ENCODE measurements at regions not wholly inside any gene's neighbourhood (a gene's known extent, or its start where the extent isn't known, plus 50 kb on each side); places are given as distances from the start of the nearest gene placed in this dataset.

GRCh38 chr6:144999127-144999526, 714.0 kb downstream of the UTRN start:
- Histone ChIP-seq H3K4me1 (no peaks in the 10 kb centered on the region), H3K27me3 (no peaks in the 10 kb centered on the region), H3K4me3 (no peak overlapping the region), H3K9me3 (no peaks in the 10 kb centered on the region), H3K27ac (no peak overlapping the region), H3K36me3 (no peaks in the 10 kb centered on the region)
- DNase-seq: no peak
- WGBS, 2 donors: 88 to 89% methylated on average over 1 of the region's 1 CpG
- no peak for ATAC-seq
- intact Hi-C loops (cut with DNase I): no loop called here
- TF ChIP-seq CTCF (IDR thresholded peaks at IDR 0.05): no peak
- FAIRE-seq: no peak

- no peak for TF ChIP-seq CTCF (IDR thresholded peaks at IDR 0.05)
Measured at GRCh38 chr6:145003145-145003544, 718.0 kb downstream of the UTRN start.

GRCh38 chr6:145006914-145007313, 721.8 kb downstream of the UTRN start:
- H3K27me3 ChIP-seq: no peaks in the 10 kb centered on the region
- intact Hi-C loops (cut with DNase I): no loop called here
- no peak for ATAC-seq
- no peak overlapping the region for H3K4me3 ChIP-seq
- FAIRE-seq: no peak
- H3K9me3 ChIP-seq: no peaks in the 10 kb centered on the region
- no peak overlapping the region for H3K27ac ChIP-seq
- no peak for TF ChIP-seq CTCF (IDR thresholded peaks at IDR 0.05)
- H3K36me3 ChIP-seq: no peaks in the 10 kb centered on the region
- WGBS, 2 donors: 92 to 95% methylated on average over 6 of the region's 6 CpGs
- no peaks in the 10 kb centered on the region for H3K4me1 ChIP-seq
- no peak for DNase-seq

More at GRCh38 chr6:145003145-145003544, 718.0 kb downstream of the UTRN start:
- 81 to 96% methylated on average over 2 of the region's 2 CpGs for WGBS, 2 donors
- no peaks in the 10 kb centered on the region for H3K27me3 ChIP-seq
- no peak overlapping the region for H3K4me3 ChIP-seq
- FAIRE-seq (no peak), ATAC-seq (no peak), DNase-seq (no peak)
- no peak overlapping the region for H3K27ac ChIP-seq
- intact Hi-C loops (cut with DNase I): no loop called here
- no peaks in the 10 kb centered on the region for H3K4me1 ChIP-seq
- no peaks in the 10 kb centered on the region for H3K9me3 ChIP-seq
- no peaks in the 10 kb centered on the region for H3K36me3 ChIP-seq

GRCh38 chr6:145008715-145009114, 723.6 kb downstream of the UTRN start:
- H3K9me3 ChIP-seq: no peaks in the 10 kb centered on the region
- H3K4me3 ChIP-seq: no peak overlapping the region
- H3K36me3 ChIP-seq: no peaks in the 10 kb centered on the region
- no peak overlapping the region for H3K27ac ChIP-seq
- no peak for TF ChIP-seq CTCF (IDR thresholded peaks at IDR 0.05)
- DNase-seq (no peak), ATAC-seq (no peak), FAIRE-seq (no peak)
- WGBS, 2 donors: 78 to 81% methylated on average over 3 of the region's 3 CpGs
- H3K4me1 ChIP-seq: no peaks in the 10 kb centered on the region
- intact Hi-C loops (cut with DNase I): no loop called here
- no peaks in the 10 kb centered on the region for H3K27me3 ChIP-seq

GRCh38 chr6:145009711-145010110, 724.6 kb downstream of the UTRN start:
- H3K4me3 ChIP-seq: no peak overlapping the region
- no peaks in the 10 kb centered on the region for H3K27me3 ChIP-seq
- ATAC-seq (no peak), DNase-seq (no peak), FAIRE-seq (no peak)
- no peaks in the 10 kb centered on the region for H3K36me3 ChIP-seq
- no peak for TF ChIP-seq CTCF (IDR thresholded peaks at IDR 0.05)
- no peaks in the 10 kb centered on the region for H3K9me3 ChIP-seq
- intact Hi-C loops (cut with DNase I): no loop called here
- no peak overlapping the region for H3K27ac ChIP-seq
- no peaks in the 10 kb centered on the region for H3K4me1 ChIP-seq
